CD14-positive monocyte (primary cell): ENCODE measurements at regions not wholly inside any gene's neighbourhood (a gene's known extent, or its start where the extent isn't known, plus 50 kb on each side); places are given as distances from the start of the nearest gene placed in this dataset.

Source experiments
- DNase-seq, 3 donors: peaks; one replicate each; pipeline ENCODE4 v3.0.0-alpha.2; 2011 to 2022
- H2AFZ ChIP-seq: 2 replicates; pipeline ENCODE4 v1.6.0; 2012; ENCODE audit warnings: mild to moderate bottlenecking, low read depth, low read length, inconsistent platforms; ENCODE audit not compliant: insufficient read depth, poor library complexity, severe bottlenecking
- H3K27ac ChIP-seq, 2 donors: 1 replicate in 1 of 2; 2 replicates in 1 of 2; pipeline ENCODE4 v1.5.1; 2012 to 2013; ENCODE audit warnings: low read length in 2 of 2, control low read depth in 1 of 2, inconsistent platforms in 1 of 2, low read depth in 1 of 2, mild to moderate bottlenecking in 1 of 2
- H3K27me3 ChIP-seq, 2 donors: one replicate each; pipeline versions ENCODE4 v1.6.0 to v1.6.1; 2011 to 2013; ENCODE audit warnings: low read length in 2 of 2; ENCODE audit not compliant: control insufficient read depth in 2 of 2, insufficient read depth in 2 of 2
- H3K36me3 ChIP-seq, 2 donors: replicated peaks in 1 of 2; 1 replicate in 1 of 2; 2 replicates in 1 of 2; pipeline versions ENCODE4 v1.5.1 to v1.6.1; 2012 to 2013; ENCODE audit warnings: low read length in 2 of 2, control low read depth in 1 of 2, inconsistent platforms in 1 of 2, mild to moderate bottlenecking in 1 of 2; ENCODE audit not compliant: insufficient read depth in 2 of 2, control insufficient read depth in 1 of 2
- H3K4me1 ChIP-seq, 2 donors: 1 replicate in 1 of 2; 2 replicates in 1 of 2; pipeline versions ENCODE4 v1.5.1 to v1.6.1; 2012 to 2013; ENCODE audit warnings: low read length in 2 of 2, control low read depth in 1 of 2, inconsistent platforms in 1 of 2, mild to moderate bottlenecking in 1 of 2, moderate library complexity in 1 of 2; ENCODE audit not compliant: insufficient read depth in 2 of 2, control insufficient read depth in 1 of 2
- H3K4me2 ChIP-seq: replicated peaks from 2 replicates; pipeline ENCODE3; 2012; ENCODE audit warnings: low read length, moderate library complexity, mild to moderate bottlenecking; ENCODE audit not compliant: poor library complexity, severe bottlenecking; ENCODE audit errors: extremely low read depth
- H3K4me3 ChIP-seq, 3 experiments: fragments of 200-600 bp in 1 of 3; sonication (generic) in 1 of 3; replicated peaks in 1 of 3; 1 replicate in 2 of 3; 2 replicates in 1 of 3; pipeline ENCODE4 v1.5.1; 2011 to 2013; ENCODE audit warnings: low read length in 3 of 3, mild to moderate bottlenecking in 3 of 3, control low read depth in 2 of 3, low read depth in 2 of 3, inconsistent platforms in 1 of 3, moderate library complexity in 1 of 3
- H3K79me2 ChIP-seq: 2 replicates; pipeline ENCODE4 v1.6.0; 2012; ENCODE audit warnings: mild to moderate bottlenecking, control low read depth, inconsistent platforms, low read length, moderate library complexity; ENCODE audit not compliant: insufficient read depth
- H3K9ac ChIP-seq: 2 replicates; pipeline ENCODE4 v1.6.0; 2017; ENCODE audit warnings: low read length, mild to moderate bottlenecking; ENCODE audit not compliant: insufficient read depth, poor library complexity, severe bottlenecking
- H3K9me3 ChIP-seq, 2 donors: replicated peaks in 1 of 2; 1 replicate in 1 of 2; 2 replicates in 1 of 2; pipeline versions ENCODE4 v1.5.1 to v1.6.1; 2012 to 2013; ENCODE audit warnings: low read length in 2 of 2, control low read depth in 1 of 2; ENCODE audit not compliant: control insufficient read depth in 1 of 2, insufficient read depth in 1 of 2
- H4K20me1 ChIP-seq: 2 replicates; pipeline ENCODE4 v1.6.0; 2012; ENCODE audit warnings: mild to moderate bottlenecking, low read length, control low read depth, moderate library complexity; ENCODE audit not compliant: insufficient read depth
- H3K27ac Mint-ChIP-seq, 7 donors: one replicate each; pipeline ENCODE4 v1.8.0; 2020; ENCODE audit warnings: mild to moderate bottlenecking in 7 of 7, mixed read lengths in 7 of 7, moderate library complexity in 6 of 7, inconsistent platforms in 2 of 7
- H3K27me3 Mint-ChIP-seq, 3 donors: one replicate each; pipeline ENCODE4 v1.8.0; 2021 to 2022; ENCODE audit warnings: low read depth in 3 of 3, mild to moderate bottlenecking in 3 of 3, mixed read lengths in 3 of 3, moderate library complexity in 3 of 3, inconsistent platforms in 1 of 3
- H3K36me3 Mint-ChIP-seq, 2 donors: one replicate each; pipeline ENCODE4 v1.8.0; 2020; ENCODE audit warnings: mixed read lengths in 2 of 2, inconsistent platforms in 1 of 2, mild to moderate bottlenecking in 1 of 2
- H3K4me1 Mint-ChIP-seq: one replicate; pipeline ENCODE4 v1.8.0; 2020; ENCODE audit warnings: mild to moderate bottlenecking, mixed read lengths
- H3K4me3 Mint-ChIP-seq, 2 donors: one replicate each; pipeline ENCODE4 v1.8.0; 2020; ENCODE audit warnings: mild to moderate bottlenecking in 2 of 2, mixed read lengths in 2 of 2, moderate library complexity in 1 of 2
- H3K9me3 Mint-ChIP-seq, 7 donors: one replicate each; pipeline ENCODE4 v1.8.0; 2020 to 2022; ENCODE audit warnings: mixed read lengths in 7 of 7, mild to moderate bottlenecking in 6 of 7, moderate library complexity in 6 of 7, inconsistent platforms in 2 of 7
- CTCF ChIP-seq: fragments of 200-600 bp; IDR thresholded peaks from one replicate; pipeline ENCODE4 v1.8.0; 2022; ENCODE audit warnings: antibody characterized with exemption, mild to moderate bottlenecking
- WGBS: methylation state at CpG from one replicate; pipeline ENCODE4 v1.1.5; 2013; ENCODE audit warnings: missing lambda C conversion rate; ENCODE audit not compliant: insufficient coverage; 5-methylcytosine and 5-hydroxymethylcytosine counted together
- intact Hi-C, 2 donors: fragments of 100-400 bp; cut with micrococcal nuclease; formaldehyde crosslinking; loops; one replicate each; pipeline versions ENCODE4 v1.15.0 to v1.15.1; 2023

GRCh38 chr17:72004011-72004427 is 116.8 kb upstream of the SOX9 start:
- H3K4me1 Mint-ChIP-seq = no peaks in the 10 kb centered on the region
- H3K9me3 ChIP-seq = no peaks in the 10 kb centered on the region
- no peak overlapping the region for H3K4me3 Mint-ChIP-seq
- no peaks in the 10 kb centered on the region for H3K27me3 Mint-ChIP-seq
- no peak overlapping the region for H3K4me2 ChIP-seq
- no peak overlapping the region for H2AFZ ChIP-seq
- H3K9me3 Mint-ChIP-seq = peaks cover 0 to 6% (median 3%) of the 10 kb centered on the region in 7 donors
- no CpG with 5 or more reads among the region's 2 CpGs for WGBS
- H4K20me1 ChIP-seq = no peaks in the 10 kb centered on the region
- H3K4me1 ChIP-seq = no peaks in the 10 kb centered on the region
- DNase-seq = no peak
- intact Hi-C loops = no loop called here
- H3K27me3 ChIP-seq = no peaks in the 10 kb centered on the region
- H3K36me3 Mint-ChIP-seq = no peaks in the 10 kb centered on the region
- no peak overlapping the region for H3K9ac ChIP-seq
- no peak overlapping the region for H3K4me3 ChIP-seq
- no peaks in the 10 kb centered on the region for H3K79me2 ChIP-seq
- H3K27ac ChIP-seq = no peak overlapping the region
- H3K36me3 ChIP-seq = no peaks in the 10 kb centered on the region
- no peak for TF ChIP-seq CTCF
- no peak overlapping the region for H3K27ac Mint-ChIP-seq

- no peaks in the 10 kb centered on the region for H3K4me1 ChIP-seq
- intact Hi-C loops = no loop called here
- no peak overlapping the region for H3K4me2 ChIP-seq
- H3K36me3 ChIP-seq = no peaks in the 10 kb centered on the region
- H3K27ac Mint-ChIP-seq = no peak overlapping the region
- no peaks in the 10 kb centered on the region for H3K27me3 ChIP-seq
- no peak overlapping the region for H2AFZ ChIP-seq
- DNase-seq = no peak
- no peak overlapping the region for H3K27ac ChIP-seq
- no peaks in the 10 kb centered on the region for H3K36me3 Mint-ChIP-seq
- H3K4me1 Mint-ChIP-seq = no peaks in the 10 kb centered on the region
- peaks cover 0 to 6% (median 3%) of the 10 kb centered on the region in 7 donors for H3K9me3 Mint-ChIP-seq
- no peaks in the 10 kb centered on the region for H3K79me2 ChIP-seq
- H4K20me1 ChIP-seq = no peaks in the 10 kb centered on the region
- 78% methylated on average over 5 of the region's 10 CpGs for WGBS
- H3K27me3 Mint-ChIP-seq = no peaks in the 10 kb centered on the region
- H3K9me3 ChIP-seq = no peaks in the 10 kb centered on the region
- no peak for TF ChIP-seq CTCF
- no peak overlapping the region for H3K4me3 ChIP-seq
- H3K4me3 Mint-ChIP-seq = no peak overlapping the region
- no peak overlapping the region for H3K9ac ChIP-seq
These were observed 116.0 kb upstream of the SOX9 start for GRCh38 chr17:72004611-72005331.
